Large intestine (tissue), 3 donors: ENCODE measurements at regions not wholly inside any gene's neighbourhood (a gene's known extent, or its start where the extent isn't known, plus 50 kb on each side); places are given as distances from the start of the nearest gene placed in this dataset.

ENCODE experiments used
- DNase-seq, 2 donors: peaks; one replicate each; pipeline versions ENCODE4 v3.0.0 to v3.0.0-alpha.2; 2013
- H3K27ac ChIP-seq: one replicate; pipeline ENCODE4 v1.5.1; 2013; ENCODE audit warnings: low read length
- H3K27me3 ChIP-seq: 2 replicates; pipeline ENCODE4 v1.6.1; 2013; ENCODE audit warnings: low read length; ENCODE audit not compliant: control insufficient read depth, insufficient read depth
- H3K36me3 ChIP-seq: 2 replicates; pipeline ENCODE4 v1.6.1; 2013; ENCODE audit warnings: low read length; ENCODE audit not compliant: control insufficient read depth, insufficient read depth
- H3K4me1 ChIP-seq: one replicate; pipeline ENCODE4 v1.6.1; 2013; ENCODE audit warnings: low read length; ENCODE audit not compliant: control insufficient read depth, insufficient read depth
- H3K4me3 ChIP-seq: one replicate; pipeline ENCODE4 v1.5.1; 2013; ENCODE audit warnings: low read length
- H3K9me3 ChIP-seq: one replicate; pipeline ENCODE4 v1.6.1; 2013; ENCODE audit warnings: mild to moderate bottlenecking, low read depth, low read length, moderate library complexity; ENCODE audit not compliant: control insufficient read depth
- WGBS: methylation state at CpG from one replicate; pipeline ENCODE4 v1.1.5; 2013; ENCODE audit warnings: low lambda C conversion rate; ENCODE audit not compliant: insufficient coverage; 5-methylcytosine and 5-hydroxymethylcytosine counted together

GRCh38 chr7:67445728-67446127 is 449.1 kb downstream of the TYW1 start:
- no peaks in the 10 kb centered on the region for H3K36me3 ChIP-seq
- no peak overlapping the region for H3K4me3 ChIP-seq
- no peaks in the 10 kb centered on the region for H3K4me1 ChIP-seq
- 100% methylated on average over 1 of the region's 4 CpGs for WGBS
- H3K9me3 ChIP-seq = no peaks in the 10 kb centered on the region
- H3K27ac ChIP-seq = no peak overlapping the region
- no peak for DNase-seq
- no peaks in the 10 kb centered on the region for H3K27me3 ChIP-seq

- Histone ChIP-seq H3K4me1 (no peaks in the 10 kb centered on the region), H3K9me3 (no peaks in the 10 kb centered on the region), H3K4me3 (no peak overlapping the region), H3K27ac (no peak overlapping the region), H3K36me3 (no peaks in the 10 kb centered on the region), H3K27me3 (no peaks in the 10 kb centered on the region)
- no peak for DNase-seq
Observed at GRCh38 chr7:67447297-67447696, 450.7 kb downstream of the TYW1 start.

GRCh38 chr7:67448271-67448670 is 451.6 kb downstream of the TYW1 start:
- no peaks in the 10 kb centered on the region for H3K4me1 ChIP-seq
- no peaks in the 10 kb centered on the region for H3K27me3 ChIP-seq
- no peaks in the 10 kb centered on the region for H3K36me3 ChIP-seq
- H3K9me3 ChIP-seq = no peaks in the 10 kb centered on the region
- H3K4me3 ChIP-seq = no peak overlapping the region
- H3K27ac ChIP-seq = no peak overlapping the region
- DNase-seq = no peak
- no CpG with 5 or more reads among the region's 1 CpG for WGBS

- Histone ChIP-seq H3K9me3 (no peaks in the 10 kb centered on the region), H3K27me3 (no peaks in the 10 kb centered on the region), H3K4me1 (no peaks in the 10 kb centered on the region), H3K27ac (no peak overlapping the region), H3K4me3 (no peak overlapping the region), H3K36me3 (no peaks in the 10 kb centered on the region)
- DNase-seq = no peak
- WGBS = no CpG with 5 or more reads among the region's 3 CpGs
Observed at GRCh38 chr7:67450171-67450570, 453.5 kb downstream of the TYW1 start.

- Histone ChIP-seq H3K36me3 (no peaks in the 10 kb centered on the region), H3K27ac (no peak overlapping the region), H3K4me1 (no peaks in the 10 kb centered on the region), H3K4me3 (no peak overlapping the region), H3K9me3 (no peaks in the 10 kb centered on the region), H3K27me3 (no peaks in the 10 kb centered on the region)
- WGBS = 89% methylated on average over 1 of the region's 9 CpGs
- no peak for DNase-seq
Observed at GRCh38 chr7:67451306-67451705, 454.7 kb downstream of the TYW1 start.

GRCh38 chr7:67452516-67453026 is 455.9 kb downstream of the TYW1 start:
- Histone ChIP-seq H3K36me3 (no peaks in the 10 kb centered on the region), H3K27me3 (no peaks in the 10 kb centered on the region), H3K4me1 (no peaks in the 10 kb centered on the region), H3K27ac (no peak overlapping the region), H3K4me3 (no peak overlapping the region), H3K9me3 (no peaks in the 10 kb centered on the region)
- no peak for DNase-seq
- WGBS = 77% methylated on average over 2 of the region's 6 CpGs

GRCh38 chr7:67453580-67454380 is 457.1 kb downstream of the TYW1 start:
- Histone ChIP-seq H3K4me1 (no peaks in the 10 kb centered on the region), H3K27me3 (no peaks in the 10 kb centered on the region), H3K36me3 (no peaks in the 10 kb centered on the region), H3K4me3 (no peak overlapping the region), H3K9me3 (no peaks in the 10 kb centered on the region), H3K27ac (no peak overlapping the region)
- 80% methylated on average over 1 of the region's 16 CpGs for WGBS
- no peak for DNase-seq

- no CpG with 5 or more reads among the region's 1 CpG for WGBS
- no peak overlapping the region for H3K27ac ChIP-seq
- H3K27me3 ChIP-seq = no peaks in the 10 kb centered on the region
- H3K9me3 ChIP-seq = no peaks in the 10 kb centered on the region
- no peaks in the 10 kb centered on the region for H3K36me3 ChIP-seq
- no peaks in the 10 kb centered on the region for H3K4me1 ChIP-seq
- H3K4me3 ChIP-seq = no peak overlapping the region
- DNase-seq = no peak
Observed at GRCh38 chr7:67455508-67455907, 458.9 kb downstream of the TYW1 start.

GRCh38 chr7:67462781-67463191 is 466.2 kb downstream of the TYW1 start:
- Histone ChIP-seq H3K36me3 (no peaks in the 10 kb centered on the region), H3K27ac (no peak overlapping the region), H3K4me3 (no peak overlapping the region), H3K4me1 (no peaks in the 10 kb centered on the region), H3K27me3 (no peaks in the 10 kb centered on the region), H3K9me3 (peaks cover 2% of the 10 kb centered on the region)
- no CpG with 5 or more reads among the region's 9 CpGs for WGBS
- peak; percentile 29 to 38 for DNase-seq

- DNase-seq = no peak
- no CpG with 5 or more reads among the region's 1 CpG for WGBS
- Histone ChIP-seq H3K27me3 (no peaks in the 10 kb centered on the region), H3K36me3 (no peaks in the 10 kb centered on the region), H3K4me3 (no peak overlapping the region), H3K4me1 (no peaks in the 10 kb centered on the region), H3K27ac (no peak overlapping the region), H3K9me3 (peaks cover 2% of the 10 kb centered on the region)
Observed at GRCh38 chr7:67463316-67463715, 466.7 kb downstream of the TYW1 start.

- peaks cover 2% of the 10 kb centered on the region for H3K9me3 ChIP-seq
- no peaks in the 10 kb centered on the region for H3K36me3 ChIP-seq
- no peaks in the 10 kb centered on the region for H3K4me1 ChIP-seq
- no CpG with 5 or more reads among the region's 1 CpG for WGBS
- no peak overlapping the region for H3K27ac ChIP-seq
- no peaks in the 10 kb centered on the region for H3K27me3 ChIP-seq
- no peak for DNase-seq
- H3K4me3 ChIP-seq = no peak overlapping the region
Observed at GRCh38 chr7:67463983-67464382, 467.4 kb downstream of the TYW1 start.
